HG02623 (cell line): ENCODE measurements at regions not wholly inside any gene's neighbourhood (a gene's known extent, or its start where the extent isn't known, plus 50 kb on each side); places are given as distances from the start of the nearest gene placed in this dataset.
"Not testable (repeated sequence)": the region's sequence is repeated elsewhere in the genome, so short reads cannot be mapped to it uniquely, and the experiment has no call there.

ENCODE experiments used
- ATAC-seq: cut with Tn5 transposase; IDR thresholded peaks from one replicate; pipeline ENCODE4 v1.9.1; 2021; ENCODE audit warnings: moderate library complexity; ENCODE audit not compliant: unreplicated experiment

GRCh38 chr3:127443581-127444375 lies 146.8 kb downstream of the TPRA1 start:
- ATAC-seq, result no peak

DNA sequence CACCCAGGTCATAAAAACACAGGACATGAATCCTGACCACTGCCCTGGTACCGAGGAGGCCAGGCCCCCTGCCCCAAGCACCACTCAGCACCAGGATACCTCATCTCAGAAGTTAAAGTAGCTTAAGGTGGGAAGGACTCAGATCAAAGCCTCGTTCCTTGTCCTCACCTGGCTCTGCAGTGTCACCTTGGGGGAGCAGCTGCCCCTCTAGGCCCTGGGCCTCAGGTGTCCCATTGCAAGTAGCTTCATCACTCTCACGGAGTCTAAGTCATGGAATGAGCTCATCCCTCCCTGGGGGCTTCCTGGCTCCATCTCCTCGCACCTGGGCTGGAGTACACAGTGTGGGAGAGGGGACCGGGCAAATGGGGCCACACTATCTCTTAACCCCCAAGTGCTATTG lies 148.0 kb downstream of the TPRA1 start:
- no peak for ATAC-seq

DNA sequence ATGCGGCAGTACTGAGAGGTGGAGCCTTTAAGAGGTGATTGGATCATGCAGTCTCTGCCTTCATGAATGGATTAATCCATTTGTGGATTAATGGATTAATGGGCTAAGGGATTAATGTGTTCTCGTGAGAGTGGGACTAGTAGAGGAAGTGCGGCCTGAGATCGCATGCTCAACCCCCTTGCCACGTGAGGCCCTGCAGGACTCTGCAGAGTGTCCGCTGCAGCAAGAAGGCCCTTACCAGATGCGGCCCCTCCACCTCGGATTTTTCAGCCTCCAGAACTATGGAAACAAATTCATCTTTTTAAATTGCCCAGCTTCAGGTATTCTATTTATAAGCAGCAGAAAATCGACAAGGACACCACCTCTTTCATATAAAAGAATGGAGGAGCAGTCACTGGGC lies 148.8 kb downstream of the TPRA1 start:
- no peak for ATAC-seq

DNA sequence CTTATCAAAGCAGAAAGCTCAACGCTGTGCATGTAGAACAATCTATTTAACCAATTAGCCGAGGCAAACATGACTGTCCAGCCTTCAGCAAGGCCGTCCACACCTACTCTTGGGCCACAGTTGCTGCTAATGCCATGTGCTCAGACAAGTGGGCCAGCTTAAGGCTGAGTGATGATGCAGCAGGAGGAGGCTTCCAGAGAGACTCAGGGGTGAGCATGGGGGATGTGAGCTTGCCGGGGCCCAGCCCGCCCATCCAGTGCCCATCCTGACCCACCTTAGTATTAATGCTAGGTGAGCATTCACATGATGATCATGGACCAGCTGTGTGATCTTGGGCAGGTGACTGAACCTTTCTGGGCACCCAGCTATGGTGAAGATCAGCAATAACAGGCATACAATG lies 150.1 kb downstream of the TPRA1 start:
- no peak for ATAC-seq

DNA sequence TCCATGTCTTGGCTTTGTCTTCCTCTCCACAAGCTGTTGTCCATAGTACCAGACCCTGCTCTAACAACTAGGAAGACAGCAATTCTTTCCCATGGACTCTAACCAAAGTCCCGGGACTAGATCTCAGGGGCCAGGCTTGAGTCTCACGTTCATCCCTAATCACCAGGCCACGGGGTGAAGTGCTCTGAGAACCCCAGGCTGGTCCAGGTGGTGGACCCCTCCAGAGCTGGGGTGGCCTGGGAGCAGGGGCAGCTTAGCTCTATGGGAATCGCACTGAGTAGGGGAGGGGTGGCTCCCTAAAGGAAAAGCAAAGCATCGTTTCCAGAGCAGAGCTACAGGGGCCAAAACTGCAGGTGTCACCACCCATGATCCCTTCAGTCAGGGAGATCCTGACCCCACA lies 150.9 kb downstream of the TPRA1 start:
- no peak for ATAC-seq

DNA sequence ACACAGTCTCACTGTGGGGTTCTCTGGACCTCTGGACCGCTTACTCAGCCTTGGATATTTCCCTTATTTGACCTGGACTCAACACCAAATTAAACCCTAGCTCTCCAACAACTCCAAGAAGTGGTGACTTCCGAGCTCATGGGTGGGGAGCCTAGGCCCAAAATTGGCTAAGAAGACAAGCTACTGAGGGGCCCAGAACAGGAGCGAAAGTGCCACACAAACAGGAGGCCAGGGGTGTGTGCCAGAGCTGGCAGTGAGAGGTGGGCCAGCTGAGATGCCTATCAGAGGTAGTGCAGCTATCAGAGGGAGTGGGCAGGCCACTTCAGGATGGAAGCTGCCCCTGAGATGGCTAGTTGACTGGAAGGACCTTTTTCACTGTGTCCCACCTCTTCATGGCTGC lies 151.1 kb upstream of the PRR20G start:
- ATAC-seq, result no peak

- no peak for ATAC-seq
These were observed 150.5 kb upstream of the PRR20G start for GRCh38 chr3:127438371-127438770.

GRCh38 chr3:127435299-127435698 lies 147.5 kb upstream of the PRR20G start:
- not testable (repeated sequence) for ATAC-seq

- no peak for ATAC-seq
These were observed 143.2 kb upstream of the PRR20G start for GRCh38 chr3:127431066-127431465.

DNA sequence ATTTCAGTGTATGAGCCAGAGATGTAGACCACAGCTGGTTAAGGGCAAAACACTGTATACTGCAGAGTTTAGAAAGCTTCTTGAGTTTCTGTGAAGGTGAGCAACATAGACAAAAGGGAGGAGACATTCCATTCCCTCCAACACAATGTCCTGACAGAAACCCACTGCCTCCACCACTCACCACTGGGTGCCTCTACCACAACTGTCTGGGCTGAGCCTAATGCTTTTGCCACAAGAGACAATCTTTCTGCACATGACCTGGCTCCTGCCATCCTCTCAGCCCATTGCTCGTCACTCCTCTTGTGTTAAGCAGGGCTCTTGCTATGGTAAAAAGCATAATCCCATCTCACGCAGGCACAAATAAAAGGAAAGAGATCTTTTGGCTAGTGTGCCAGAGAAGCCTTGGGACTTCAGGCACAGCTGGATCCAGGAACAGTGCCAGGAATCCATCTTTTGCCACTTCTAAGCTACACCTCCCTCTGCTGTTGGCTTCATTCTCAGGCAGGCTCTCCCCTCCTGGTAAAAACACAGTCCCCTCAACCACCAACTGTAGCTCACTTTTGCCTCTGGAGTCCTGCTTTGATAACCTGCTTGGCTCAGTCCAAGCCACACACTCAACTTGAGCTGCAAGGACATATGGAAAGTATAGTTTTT lies 140.6 kb upstream of the PRR20G start:
- ATAC-seq, result no peak

DNA sequence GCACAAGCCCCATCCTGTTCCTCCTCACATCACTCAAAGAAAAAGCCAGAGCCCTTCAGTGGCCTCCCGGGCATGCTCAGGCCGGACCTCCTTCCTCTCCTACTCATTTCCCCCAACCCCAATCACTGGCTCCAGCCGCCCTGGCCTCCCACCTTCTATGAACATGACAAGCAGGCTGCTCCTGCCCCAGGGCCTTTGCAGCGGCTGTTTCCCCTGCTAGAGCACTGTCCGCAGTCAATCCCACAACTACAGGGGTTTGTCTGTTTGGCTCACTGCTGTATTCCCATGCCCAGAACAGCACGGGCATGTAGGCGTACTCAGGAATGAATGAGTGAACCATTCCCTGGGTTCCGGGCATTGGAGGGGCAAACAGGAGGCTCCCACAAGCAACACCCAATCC lies 139.8 kb upstream of the PRR20G start:
- ATAC-seq, result no peak

GRCh38 chr3:127427156-127427555 lies 139.3 kb upstream of the PRR20G start:
- no peak for ATAC-seq

- ATAC-seq, result no peak
These were observed 138.8 kb upstream of the PRR20G start for GRCh38 chr3:127426444-127427153.

- no peak for ATAC-seq
These were observed 137.9 kb upstream of the PRR20G start for GRCh38 chr3:127425505-127426443.

DNA sequence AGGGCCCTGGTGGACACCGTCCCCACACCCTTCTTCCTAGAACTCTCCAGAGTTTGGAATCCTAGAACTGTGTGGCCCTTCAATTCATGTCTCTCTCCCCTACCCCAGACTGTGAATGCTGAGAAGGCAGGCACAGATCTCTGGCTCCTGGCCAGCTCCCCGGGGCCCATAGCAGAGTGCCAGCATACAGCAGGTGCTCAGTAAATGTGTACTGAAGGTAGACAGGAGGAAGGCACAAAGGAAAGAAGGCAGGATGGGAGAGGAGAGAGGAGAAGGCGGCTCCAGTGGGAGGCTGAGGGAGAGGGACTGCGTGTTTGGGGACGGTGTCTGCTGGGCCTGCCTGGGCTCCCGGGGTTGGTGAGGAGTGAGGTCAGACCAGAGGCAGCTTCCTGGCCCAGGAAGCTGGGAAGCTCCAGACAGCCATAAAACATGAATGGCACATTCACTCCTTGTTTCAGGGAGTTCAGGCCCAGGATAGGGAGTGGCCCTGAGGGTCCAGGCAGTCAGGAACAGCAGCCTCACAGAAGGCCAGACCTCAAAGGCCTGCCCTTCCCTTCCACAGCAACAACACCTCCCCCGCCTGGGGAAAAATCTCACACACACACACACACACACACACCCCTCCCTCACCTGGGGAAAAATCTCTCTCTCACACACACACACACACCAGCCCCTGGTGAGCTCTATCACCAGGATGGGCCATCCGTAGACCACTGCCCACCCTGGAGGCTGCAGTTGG lies 137.1 kb upstream of the PRR20G start:
- no peak for ATAC-seq

GRCh38 chr3:127423856-127424765 lies 136.3 kb upstream of the PRR20G start:
- no peak for ATAC-seq

GRCh38 chr3:127422663-127423375 lies 135.0 kb upstream of the PRR20G start:
- no peak for ATAC-seq

DNA sequence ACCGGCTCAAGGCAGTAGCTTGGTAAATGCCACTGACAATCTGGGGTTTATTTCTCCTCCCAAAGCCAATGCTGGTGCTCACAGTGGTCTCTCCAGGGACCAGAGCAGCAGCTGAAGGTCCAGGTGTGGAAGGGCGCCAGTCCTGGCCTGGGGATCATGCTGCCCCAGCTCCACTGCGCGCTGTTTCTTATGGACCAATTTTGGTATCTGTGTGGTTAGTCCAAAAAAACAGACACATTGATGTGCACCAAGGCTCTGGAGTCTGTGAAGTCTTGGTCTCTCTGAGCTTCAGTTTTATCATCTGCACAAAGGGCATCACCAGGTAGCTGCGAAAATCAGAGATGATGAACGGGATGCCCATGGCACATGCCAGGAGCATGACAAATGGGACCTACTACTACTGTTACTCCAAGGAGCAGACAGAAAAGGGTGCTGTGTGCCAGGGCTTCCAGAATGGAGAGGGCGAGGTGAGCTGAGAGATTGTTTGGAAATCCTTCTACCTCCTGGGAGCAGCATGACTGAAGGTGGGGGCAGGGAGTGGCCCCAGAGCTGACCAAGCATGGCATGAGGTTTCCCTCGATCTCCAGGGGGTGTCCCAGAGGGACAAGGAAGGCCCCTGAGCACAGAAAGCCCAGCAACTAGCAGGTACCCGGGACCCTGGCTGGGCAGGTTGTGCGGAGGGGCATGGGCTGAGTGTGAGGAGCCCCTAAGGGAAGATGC lies 134.3 kb upstream of the PRR20G start:
- ATAC-seq, result no peak
